ENCODE measurements at regions not wholly inside any gene's neighbourhood (a gene's known extent, or its start where the extent isn't known, plus 50 kb on each side); places are given as distances from the start of the nearest gene placed in this dataset.
A peak's percentile ranks its signal among the peaks of the same experiment; 100 is the strongest.
"Not testable (repeated sequence)": the region's sequence is repeated elsewhere in the genome, so short reads cannot be mapped to it uniquely, and the experiment has no call there.

GRCh38 chr2:88802026-88802425 lies 110.6 kb downstream of the RPIA start:
- not testable (repeated sequence) for DNase-seq

GRCh38 chr2:88807237-88807962 lies 115.9 kb downstream of the RPIA start:
- DNase-seq = no peak

- no peak for DNase-seq
These were observed 116.6 kb downstream of the RPIA start for GRCh38 chr2:88808083-88808482.

GRCh38 chr2:88808652-88809051 lies 117.2 kb downstream of the RPIA start:
- DNase-seq = no peak

- no peak for DNase-seq
These were observed 117.7 kb downstream of the RPIA start for GRCh38 chr2:88809216-88809615.

- no peak for DNase-seq
These were observed 118.5 kb downstream of the RPIA start for GRCh38 chr2:88810017-88810416.

GRCh38 chr2:88810488-88810887 lies 119.0 kb downstream of the RPIA start:
- DNase-seq = no peak

GRCh38 chr2:88811233-88811632 lies 119.8 kb downstream of the RPIA start:
- DNase-seq = no peak

- no peak for DNase-seq
These were observed 120.2 kb downstream of the RPIA start for GRCh38 chr2:88811681-88812080.

GRCh38 chr2:88813612-88814011 lies 122.1 kb downstream of the RPIA start:
- no peak for DNase-seq

- DNase-seq = no peak
These were observed 123.8 kb downstream of the RPIA start for GRCh38 chr2:88815282-88815681.

- no peak for DNase-seq
These were observed 124.2 kb downstream of the RPIA start for GRCh38 chr2:88815697-88816096.

- no peak for DNase-seq
These were observed 126.9 kb downstream of the RPIA start for GRCh38 chr2:88818381-88818780.

- no peak for DNase-seq
These were observed 133.5 kb downstream of the RPIA start for GRCh38 chr2:88824951-88825350.

- no peak for DNase-seq
These were observed 134.9 kb downstream of the RPIA start for GRCh38 chr2:88826399-88826798.

GRCh38 chr2:88827821-88828220 lies 136.3 kb downstream of the RPIA start:
- DNase-seq = no peak

GRCh38 chr2:88828397-88829137 lies 137.1 kb downstream of the RPIA start:
- DNase-seq = no peak

- no peak for DNase-seq
These were observed 138.4 kb downstream of the RPIA start for GRCh38 chr2:88829607-88830463.

GRCh38 chr2:88831071-88831791 lies 139.8 kb downstream of the RPIA start:
- DNase-seq = no peak

GRCh38 chr2:88831792-88832248 lies 140.3 kb downstream of the RPIA start:
- peak; percentile 64 for DNase-seq

GRCh38 chr2:88832311-88832991 lies 141.0 kb downstream of the RPIA start:
- DNase-seq = no peak

GRCh38 chr2:88832992-88833389 lies 141.5 kb downstream of the RPIA start:
- DNase-seq = no peak
